GM23338 (cell line): ENCODE measurements at regions not wholly inside any gene's neighbourhood (a gene's known extent, or its start where the extent isn't known, plus 50 kb on each side); places are given as distances from the start of the nearest gene placed in this dataset.

Experiments
- CTCF ChIP-seq, 2 experiments: fragments of 200-600 bp in 1 of 2; sonication (generic) in 1 of 2; conservative IDR thresholded peaks; 2 replicates each; pipeline versions ENCODE4 v1.5.1 to v1.6.1; 2016 to 2017; ENCODE audit warnings: antibody characterized with exemption in 2 of 2, low read depth in 2 of 2, mild to moderate bottlenecking in 2 of 2, moderate library complexity in 1 of 2
- EZH2 ChIP-seq: fragments of 200-600 bp; sonication (generic); IDR thresholded peaks from one replicate; pipeline ENCODE4 v1.8.0; 2017; ENCODE audit warnings: antibody characterized with exemption, mild to moderate bottlenecking, low read depth; ENCODE audit not compliant: unreplicated experiment
- EZH2phosphoT487 ChIP-seq: fragments of 200-600 bp; sonication (generic); IDR thresholded peaks from one replicate; pipeline ENCODE4 v1.8.1; 2018; ENCODE audit warnings: antibody characterized with exemption; ENCODE audit not compliant: unreplicated experiment
- NANOG ChIP-seq: IDR thresholded peaks from 2 replicates; pipeline ENCODE4 v1.6.1; 2016; ENCODE audit warnings: antibody characterized with exemption, borderline replicate concordance
- POLR2AphosphoS5 ChIP-seq: IDR thresholded peaks from 2 replicates; pipeline ENCODE4 v1.6.1; 2016; ENCODE audit warnings: antibody characterized with exemption, low read depth
- ZNF331 ChIP-seq: fragments of 250-450 bp; sonication (Bioruptor Pico); IDR thresholded peaks from 2 replicates; pipeline ENCODE4 v1.5.0; 2020; ENCODE audit warnings: low read depth, mild to moderate bottlenecking, moderate library complexity
- TF ChIP-seq, protein P1 (sequence below): IDR thresholded peaks from one replicate; pipeline ENCODE4 v1.6.1; 2018; ENCODE audit warnings: antibody characterized with exemption; ENCODE audit not compliant: unreplicated experiment
- TF ChIP-seq, protein P2 (sequence below): IDR thresholded peaks from 2 replicates; pipeline ENCODE4 v1.6.1; 2016; ENCODE audit warnings: antibody characterized with exemption

GRCh38 chr7:114158854-114159253, 240.0 kb upstream of the PPP1R3A start:
- TF ChIP-seq CTCF (conservative IDR thresholded peaks at IDR 0.05; ENCODE audit: low read depth in 2 of 2), result no peak
- TF ChIP-seq EZH2phosphoT487, result no peak
- no peak for TF ChIP-seq POLR2AphosphoS5
- no peak for TF ChIP-seq EZH2
- TF ChIP-seq ZNF331 (CRISPR knock-in tag), result no peak
- TF ChIP-seq, protein P1, sequence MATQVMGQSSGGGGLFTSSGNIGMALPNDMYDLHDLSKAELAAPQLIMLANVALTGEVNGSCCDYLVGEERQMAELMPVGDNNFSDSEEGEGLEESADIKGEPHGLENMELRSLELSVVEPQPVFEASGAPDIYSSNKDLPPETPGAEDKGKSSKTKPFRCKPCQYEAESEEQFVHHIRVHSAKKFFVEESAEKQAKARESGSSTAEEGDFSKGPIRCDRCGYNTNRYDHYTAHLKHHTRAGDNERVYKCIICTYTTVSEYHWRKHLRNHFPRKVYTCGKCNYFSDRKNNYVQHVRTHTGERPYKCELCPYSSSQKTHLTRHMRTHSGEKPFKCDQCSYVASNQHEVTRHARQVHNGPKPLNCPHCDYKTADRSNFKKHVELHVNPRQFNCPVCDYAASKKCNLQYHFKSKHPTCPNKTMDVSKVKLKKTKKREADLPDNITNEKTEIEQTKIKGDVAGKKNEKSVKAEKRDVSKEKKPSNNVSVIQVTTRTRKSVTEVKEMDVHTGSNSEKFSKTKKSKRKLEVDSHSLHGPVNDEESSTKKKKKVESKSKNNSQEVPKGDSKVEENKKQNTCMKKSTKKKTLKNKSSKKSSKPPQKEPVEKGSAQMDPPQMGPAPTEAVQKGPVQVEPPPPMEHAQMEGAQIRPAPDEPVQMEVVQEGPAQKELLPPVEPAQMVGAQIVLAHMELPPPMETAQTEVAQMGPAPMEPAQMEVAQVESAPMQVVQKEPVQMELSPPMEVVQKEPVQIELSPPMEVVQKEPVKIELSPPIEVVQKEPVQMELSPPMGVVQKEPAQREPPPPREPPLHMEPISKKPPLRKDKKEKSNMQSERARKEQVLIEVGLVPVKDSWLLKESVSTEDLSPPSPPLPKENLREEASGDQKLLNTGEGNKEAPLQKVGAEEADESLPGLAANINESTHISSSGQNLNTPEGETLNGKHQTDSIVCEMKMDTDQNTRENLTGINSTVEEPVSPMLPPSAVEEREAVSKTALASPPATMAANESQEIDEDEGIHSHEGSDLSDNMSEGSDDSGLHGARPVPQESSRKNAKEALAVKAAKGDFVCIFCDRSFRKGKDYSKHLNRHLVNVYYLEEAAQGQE, result no peak
- no peak for TF ChIP-seq NANOG
- TF ChIP-seq, protein P2, sequence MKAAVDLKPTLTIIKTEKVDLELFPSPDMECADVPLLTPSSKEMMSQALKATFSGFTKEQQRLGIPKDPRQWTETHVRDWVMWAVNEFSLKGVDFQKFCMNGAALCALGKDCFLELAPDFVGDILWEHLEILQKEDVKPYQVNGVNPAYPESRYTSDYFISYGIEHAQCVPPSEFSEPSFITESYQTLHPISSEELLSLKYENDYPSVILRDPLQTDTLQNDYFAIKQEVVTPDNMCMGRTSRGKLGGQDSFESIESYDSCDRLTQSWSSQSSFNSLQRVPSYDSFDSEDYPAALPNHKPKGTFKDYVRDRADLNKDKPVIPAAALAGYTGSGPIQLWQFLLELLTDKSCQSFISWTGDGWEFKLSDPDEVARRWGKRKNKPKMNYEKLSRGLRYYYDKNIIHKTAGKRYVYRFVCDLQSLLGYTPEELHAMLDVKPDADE, result no peak
